Thyroid gland (tissue), 4 donors: ENCODE measurements at regions not wholly inside any gene's neighbourhood (a gene's known extent, or its start where the extent isn't known, plus 50 kb on each side); places are given as distances from the start of the nearest gene placed in this dataset.

Experiments
- DNase-seq, 2 donors: peaks; one replicate each; pipeline ENCODE4 v3.0.0-alpha.2; 2019
- H3K27ac ChIP-seq, 3 donors: fragments of 200-600 bp; sonication (generic); 1 replicate in 2 of 3; 2 replicates in 1 of 3; pipeline ENCODE4 v1.5.1; 2016 to 2019; ENCODE audit warnings: mild to moderate bottlenecking in 1 of 3, moderate library complexity in 1 of 3
- H3K27me3 ChIP-seq: fragments of 200-600 bp; sonication (generic); one replicate; pipeline ENCODE4 v1.5.1; 2019
- H3K36me3 ChIP-seq, 2 donors: fragments of 200-600 bp; sonication (generic); one replicate each; pipeline ENCODE4 v1.5.1; 2016 to 2019
- H3K4me1 ChIP-seq, 2 donors: fragments of 200-600 bp; sonication (generic); one replicate each; pipeline ENCODE4 v1.5.1; 2017 to 2019
- H3K4me3 ChIP-seq, 3 donors: fragments of 200-600 bp; sonication (generic); replicated peaks in 1 of 3; 1 replicate in 2 of 3; 2 replicates in 1 of 3; pipeline ENCODE4 v1.5.1; 2016; ENCODE audit warnings: mild to moderate bottlenecking in 1 of 3
- H3K9me3 ChIP-seq: fragments of 200-600 bp; sonication (generic); one replicate; pipeline ENCODE4 v1.5.1; 2017
- POLR2A ChIP-seq, 2 donors: fragments of 450-650 bp; IDR thresholded peaks; one replicate each; pipeline ENCODE4 v1.6.1; 2017; ENCODE audit warnings: antibody characterized with exemption in 2 of 2, mild to moderate bottlenecking in 2 of 2, moderate library complexity in 1 of 2
- WGBS, 2 donors: methylation state at CpG; one replicate each; pipeline ENCODE4 v1.1.5; 2017; 5-methylcytosine and 5-hydroxymethylcytosine counted together
- intact Hi-C: fragments of 100-400 bp; cut with DNase I; formaldehyde crosslinking; loops from one replicate; pipeline ENCODE4 v1.15.1; 2023
- TF ChIP-seq, protein P1 (sequence below), 6 experiments: fragments of 200-600 bp in 3 of 6; fragments of 450-650 bp in 3 of 6; sonication (generic) in 3 of 6; IDR thresholded peaks; one replicate each; pipeline ENCODE4 v1.5.1; 2016 to 2019; ENCODE audit warnings: antibody characterized with exemption in 6 of 6, mild to moderate bottlenecking in 2 of 6, inconsistent platforms in 1 of 6, moderate library complexity in 1 of 6

DNA sequence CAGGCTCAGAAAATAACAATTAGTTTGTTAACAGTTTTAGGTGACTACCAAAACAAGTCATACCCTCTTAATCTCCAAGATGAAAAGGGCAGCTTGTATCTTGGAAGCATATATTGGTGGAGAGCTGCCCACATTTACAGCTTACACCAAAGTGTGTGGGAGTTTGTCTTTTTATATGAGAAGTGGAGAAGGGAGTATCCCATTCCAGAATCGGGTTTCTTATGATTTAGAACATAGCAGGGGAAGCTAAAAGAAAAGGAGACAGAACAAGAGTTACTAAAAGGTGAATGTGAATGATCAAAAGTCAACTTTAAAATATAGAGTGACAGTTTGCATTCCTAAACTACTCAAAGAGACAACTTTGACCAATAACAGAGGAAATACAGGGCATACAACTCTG, 338.6 kb upstream of the VWC2 start:
- no peak for DNase-seq
- 46 to 53% methylated on average over 1 of the region's 1 CpG for WGBS, 2 donors
- no peak overlapping the region for H3K27ac ChIP-seq
- no peak overlapping the region for H3K4me3 ChIP-seq
- H3K4me1 ChIP-seq = no peaks in the 10 kb centered on the region
- TF ChIP-seq, protein P1, sequence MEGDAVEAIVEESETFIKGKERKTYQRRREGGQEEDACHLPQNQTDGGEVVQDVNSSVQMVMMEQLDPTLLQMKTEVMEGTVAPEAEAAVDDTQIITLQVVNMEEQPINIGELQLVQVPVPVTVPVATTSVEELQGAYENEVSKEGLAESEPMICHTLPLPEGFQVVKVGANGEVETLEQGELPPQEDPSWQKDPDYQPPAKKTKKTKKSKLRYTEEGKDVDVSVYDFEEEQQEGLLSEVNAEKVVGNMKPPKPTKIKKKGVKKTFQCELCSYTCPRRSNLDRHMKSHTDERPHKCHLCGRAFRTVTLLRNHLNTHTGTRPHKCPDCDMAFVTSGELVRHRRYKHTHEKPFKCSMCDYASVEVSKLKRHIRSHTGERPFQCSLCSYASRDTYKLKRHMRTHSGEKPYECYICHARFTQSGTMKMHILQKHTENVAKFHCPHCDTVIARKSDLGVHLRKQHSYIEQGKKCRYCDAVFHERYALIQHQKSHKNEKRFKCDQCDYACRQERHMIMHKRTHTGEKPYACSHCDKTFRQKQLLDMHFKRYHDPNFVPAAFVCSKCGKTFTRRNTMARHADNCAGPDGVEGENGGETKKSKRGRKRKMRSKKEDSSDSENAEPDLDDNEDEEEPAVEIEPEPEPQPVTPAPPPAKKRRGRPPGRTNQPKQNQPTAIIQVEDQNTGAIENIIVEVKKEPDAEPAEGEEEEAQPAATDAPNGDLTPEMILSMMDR (IDR thresholded peaks at IDR 0.05) = no peak
- TF ChIP-seq POLR2A (IDR thresholded peaks at IDR 0.05) = no peak
- H3K27me3 ChIP-seq = no peaks in the 10 kb centered on the region
- no peaks in the 10 kb centered on the region for H3K36me3 ChIP-seq
- no peaks in the 10 kb centered on the region for H3K9me3 ChIP-seq
- intact Hi-C loops = no loop called here

DNA sequence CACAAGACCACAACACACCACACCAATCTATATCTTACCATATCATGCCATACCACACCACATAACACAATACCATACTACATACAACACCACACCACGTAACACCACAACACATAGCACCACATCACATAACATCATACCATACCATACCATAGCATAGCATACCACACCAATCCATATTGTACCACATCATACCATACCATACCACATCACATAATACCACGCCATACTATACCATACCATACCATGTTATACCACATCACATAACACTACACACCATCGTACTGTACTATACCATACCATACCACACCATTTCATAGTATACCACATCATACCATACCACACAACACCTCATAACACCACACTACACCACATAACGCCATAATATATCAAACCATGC, 335.2 kb upstream of the VWC2 start:
- no peaks in the 10 kb centered on the region for H3K27me3 ChIP-seq
- no peaks in the 10 kb centered on the region for H3K9me3 ChIP-seq
- DNase-seq = no peak
- WGBS, 2 donors = 94 to 95% methylated on average over 4 of the region's 4 CpGs
- H3K4me1 ChIP-seq = no peaks in the 10 kb centered on the region
- H3K4me3 ChIP-seq = no peak overlapping the region
- no peak for TF ChIP-seq POLR2A (IDR thresholded peaks at IDR 0.05)
- TF ChIP-seq, protein P1 (IDR thresholded peaks at IDR 0.05) = no peak
- no peak overlapping the region for H3K27ac ChIP-seq
- H3K36me3 ChIP-seq = no peaks in the 10 kb centered on the region
- intact Hi-C loops = no loop called here

DNA sequence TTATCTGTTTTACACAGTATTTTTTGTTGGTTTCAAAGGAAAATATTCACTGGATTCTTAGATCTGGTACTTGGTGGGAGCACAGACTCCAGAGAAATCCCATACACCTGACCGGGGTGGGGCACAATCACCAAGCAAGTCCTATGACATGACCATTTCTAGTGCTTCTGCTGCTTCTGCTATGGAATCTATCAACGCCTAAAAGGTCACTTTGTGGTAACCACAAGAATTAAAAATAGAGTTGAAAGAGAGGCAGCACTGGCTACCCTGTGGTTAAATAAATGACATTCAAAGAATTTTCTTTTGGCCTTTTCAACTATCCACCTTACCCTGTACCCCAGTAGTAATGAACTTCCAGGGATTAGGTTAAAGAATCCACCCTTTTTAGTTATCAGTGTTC, 329.9 kb upstream of the VWC2 start:
- no peaks in the 10 kb centered on the region for H3K27me3 ChIP-seq
- no peak for DNase-seq
- no peak overlapping the region for H3K27ac ChIP-seq
- 67 to 91% methylated on average over 2 of the region's 2 CpGs for WGBS, 2 donors
- TF ChIP-seq, protein P1 (IDR thresholded peaks at IDR 0.05) = no peak
- no peak for TF ChIP-seq POLR2A (IDR thresholded peaks at IDR 0.05)
- H3K9me3 ChIP-seq = no peaks in the 10 kb centered on the region
- no peaks in the 10 kb centered on the region for H3K36me3 ChIP-seq
- H3K4me3 ChIP-seq = no peak overlapping the region
- H3K4me1 ChIP-seq = no peaks in the 10 kb centered on the region
- intact Hi-C loops = no loop called here

DNA sequence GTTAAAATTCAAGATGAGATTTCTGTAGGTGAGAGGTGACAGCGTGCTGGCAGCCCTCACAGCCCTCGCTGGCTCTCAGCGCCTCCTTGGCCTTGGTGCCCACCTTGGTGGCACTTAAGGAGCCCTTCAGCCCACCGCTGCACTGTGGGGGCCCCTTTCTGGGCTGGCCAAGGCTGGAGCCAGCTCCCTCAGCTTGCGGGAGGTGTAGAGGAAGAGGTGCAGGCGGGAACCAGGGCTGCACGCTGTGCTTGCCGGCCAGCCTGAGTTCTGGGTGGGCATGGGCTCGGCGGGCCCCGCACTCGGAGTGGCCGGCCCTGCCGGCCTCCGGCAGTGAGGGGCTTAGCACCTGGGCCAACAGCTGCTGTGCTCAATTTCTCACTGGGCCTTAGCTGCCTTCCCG, 320.0 kb upstream of the VWC2 start:
- no peak overlapping the region for H3K27ac ChIP-seq
- no peaks in the 10 kb centered on the region for H3K9me3 ChIP-seq
- no peak for DNase-seq
- H3K27me3 ChIP-seq = no peaks in the 10 kb centered on the region
- TF ChIP-seq, protein P1 (IDR thresholded peaks at IDR 0.05) = no peak
- no peak for TF ChIP-seq POLR2A (IDR thresholded peaks at IDR 0.05)
- intact Hi-C loops = no loop called here
- 95% methylated on average over 12 to 15 of the region's 16 CpGs for WGBS, 2 donors
- no peaks in the 10 kb centered on the region for H3K4me1 ChIP-seq
- H3K4me3 ChIP-seq = no peak overlapping the region
- no peaks in the 10 kb centered on the region for H3K36me3 ChIP-seq

DNA sequence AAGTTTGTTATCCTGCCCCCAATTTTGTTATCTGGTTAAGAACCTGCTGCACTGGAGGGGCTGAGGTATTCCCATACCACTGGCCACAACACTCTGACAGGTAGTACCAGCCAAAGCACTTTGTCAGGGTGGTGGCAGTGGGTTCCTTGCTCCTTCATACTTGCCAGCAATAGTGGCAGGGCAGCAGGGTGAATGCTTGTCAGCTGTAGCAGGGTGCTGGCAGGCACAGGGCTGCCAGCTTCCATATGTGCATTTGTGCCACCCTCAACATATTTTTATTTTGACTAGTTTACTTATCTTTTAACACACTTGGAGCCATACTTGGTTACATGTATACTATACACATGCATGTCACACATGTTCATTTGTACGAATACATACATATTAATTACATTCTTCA, 294.0 kb upstream of the VWC2 start:
- TF ChIP-seq, protein P1 (IDR thresholded peaks at IDR 0.05) = no peak
- no peak for TF ChIP-seq POLR2A (IDR thresholded peaks at IDR 0.05)
- H3K9me3 ChIP-seq = no peaks in the 10 kb centered on the region
- no peak overlapping the region for H3K4me3 ChIP-seq
- 40 to 43% methylated on average over 1 of the region's 1 CpG for WGBS, 2 donors
- H3K27me3 ChIP-seq = no peaks in the 10 kb centered on the region
- no peaks in the 10 kb centered on the region for H3K36me3 ChIP-seq
- no peaks in the 10 kb centered on the region for H3K4me1 ChIP-seq
- H3K27ac ChIP-seq = no peak overlapping the region
- intact Hi-C loops = no loop called here
- no peak for DNase-seq
